B cell (primary cell): ENCODE measurements at regions not wholly inside any gene's neighbourhood (a gene's known extent, or its start where the extent isn't known, plus 50 kb on each side); places are given as distances from the start of the nearest gene placed in this dataset.

Experiments used
- ATAC-seq: fragments of 200-7000 bp; cut with Tn5 transposase; one replicate; pipeline ENCODE4 v1.10.0; 2021; ENCODE audit warnings: low read depth, mild to moderate bottlenecking, moderate number of reproducible peaks, moderate library complexity
- CTCF ChIA-PET: fragments of 350-600 bp; sonication (Branson Sonifier 250); formaldehyde crosslinking; loops from one replicate; lab custom pipeline; 2021; ENCODE audit warnings: antibody characterized with exemption, inconsistent platforms; lab: Charles Lee
- POLR2A ChIA-PET: fragments of 350-600 bp; sonication (Branson Sonifier 250); formaldehyde crosslinking; loops from one replicate; lab custom pipeline; 2021; ENCODE audit warnings: antibody characterized with exemption; lab: Charles Lee
- DNase-seq: peaks from one replicate; pipeline ENCODE4 v3.0.0; 2013
- H2AFZ ChIP-seq: 2 replicates; pipeline ENCODE4 v1.6.1; 2012; ENCODE audit warnings: mild to moderate bottlenecking, low read depth, low read length; ENCODE audit not compliant: insufficient read depth, poor library complexity, severe bottlenecking
- H3K27ac ChIP-seq, 2 donors: 1 replicate in 1 of 2; 2 replicates in 1 of 2; pipeline ENCODE4 v1.5.1; 2012 to 2013; ENCODE audit warnings: low read length in 2 of 2, mild to moderate bottlenecking in 2 of 2, moderate library complexity in 1 of 2
- H3K27me3 ChIP-seq, 4 experiments: fragments of 200-600 bp in 1 of 4; sonication (generic) in 1 of 4; replicated peaks in 1 of 4; 1 replicate in 2 of 4; 2 replicates in 2 of 4; pipeline versions ENCODE4 v1.6.1 to v1.7.0; 2013 to 2016; ENCODE audit warnings: low read length in 3 of 4, mild to moderate bottlenecking in 2 of 4, mixed read lengths in 1 of 4, moderate library complexity in 1 of 4; ENCODE audit not compliant: insufficient read depth in 4 of 4, control insufficient read depth in 3 of 4; ENCODE audit errors: control extremely low read depth in 1 of 4
- H3K36me3 ChIP-seq, 2 experiments: replicated peaks in 1 of 2; 1 replicate in 1 of 2; 2 replicates in 1 of 2; pipeline versions ENCODE4 v1.6.1 to v1.7.1; 2013; ENCODE audit warnings: low read length in 1 of 2; ENCODE audit not compliant: insufficient read depth in 2 of 2, control insufficient read depth in 1 of 2; ENCODE audit errors: control extremely low read depth in 1 of 2, extremely low read depth in 1 of 2
- H3K4me1 ChIP-seq, 2 donors: fragments of 200-600 bp in 1 of 2; sonication (generic) in 1 of 2; 1 replicate in 1 of 2; 2 replicates in 1 of 2; pipeline versions ENCODE4 v1.5.1 to v1.6.1; 2013 to 2017; ENCODE audit warnings: low read length in 2 of 2; ENCODE audit not compliant: control insufficient read depth in 2 of 2, insufficient read depth in 2 of 2
- H3K4me2 ChIP-seq: replicated peaks from 2 replicates; pipeline ENCODE3; 2012; ENCODE audit warnings: mild to moderate bottlenecking, low read depth, low read length; ENCODE audit not compliant: poor library complexity, severe bottlenecking
- H3K4me3 ChIP-seq, 5 experiments: fragments of 200-600 bp in 1 of 5; sonication (generic) in 1 of 5; 1 replicate in 3 of 5; 2 replicates in 2 of 5; pipeline versions ENCODE4 v1.5.1 to v1.7.0; 2011 to 2016; ENCODE audit warnings: low read length in 4 of 5, mild to moderate bottlenecking in 4 of 5, low read depth in 2 of 5, control low read depth in 1 of 5, moderate library complexity in 1 of 5; ENCODE audit not compliant: insufficient read depth in 1 of 5; ENCODE audit errors: control extremely low read depth in 1 of 5, extremely low read depth in 1 of 5
- H3K79me2 ChIP-seq: fragments of 200-600 bp; sonication (generic); one replicate; pipeline ENCODE4 v1.6.0; 2016; ENCODE audit warnings: low read length; ENCODE audit not compliant: control insufficient read depth, insufficient read depth
- H3K9ac ChIP-seq: fragments of 200-600 bp; sonication (generic); 2 replicates; pipeline ENCODE4 v1.6.1; 2017; ENCODE audit warnings: mild to moderate bottlenecking, low read length, moderate library complexity
- H3K9me3 ChIP-seq, 3 donors: one replicate each; pipeline versions ENCODE4 v1.6.1 to v1.7.1; 2013; ENCODE audit warnings: low read length in 2 of 3; ENCODE audit not compliant: control insufficient read depth in 2 of 3, insufficient read depth in 1 of 3; ENCODE audit errors: control extremely low read depth in 1 of 3
- H4K20me1 ChIP-seq: 2 replicates; pipeline ENCODE4 v1.6.0; 2012; ENCODE audit warnings: mild to moderate bottlenecking, low read length; ENCODE audit not compliant: insufficient read depth, control insufficient read depth, poor library complexity, severe bottlenecking
- H3K27ac Mint-ChIP-seq: one replicate; pipeline ENCODE4 v1.8.0; 2021; ENCODE audit warnings: mixed read lengths
- H3K27me3 Mint-ChIP-seq: one replicate; pipeline ENCODE4 v1.8.0; 2021; ENCODE audit warnings: mixed read lengths
- H3K4me1 Mint-ChIP-seq: one replicate; pipeline ENCODE4 v1.8.0; 2021; ENCODE audit warnings: mixed read lengths
- H3K4me3 Mint-ChIP-seq: one replicate; pipeline ENCODE4 v1.8.0; 2021; ENCODE audit warnings: mixed read lengths
- H3K9me3 Mint-ChIP-seq: one replicate; pipeline ENCODE4 v1.8.0; 2022; ENCODE audit warnings: mixed read lengths; ENCODE audit not compliant: insufficient read depth
- CTCF ChIP-seq: fragments of 200-600 bp; IDR thresholded peaks from one replicate; pipeline ENCODE4 v1.8.0; 2022; ENCODE audit warnings: antibody characterized with exemption, mild to moderate bottlenecking
- EZH2 ChIP-seq: IDR thresholded peaks from 2 replicates; pipeline ENCODE4 v1.6.1; 2012; ENCODE audit warnings: borderline replicate concordance, low read depth, mild to moderate bottlenecking, moderate library complexity, low read length; ENCODE audit not compliant: insufficient read depth, poor library complexity, severe bottlenecking
- WGBS: methylation state at CpG from one replicate; pipeline ENCODE4 v1.1.5; 2013; ENCODE audit warnings: missing lambda C conversion rate; ENCODE audit not compliant: insufficient coverage; 5-methylcytosine and 5-hydroxymethylcytosine counted together
- intact Hi-C: fragments of 100-400 bp; cut with micrococcal nuclease; formaldehyde crosslinking; loops from one replicate; pipeline ENCODE4 v1.10.0; 2022

DNA sequence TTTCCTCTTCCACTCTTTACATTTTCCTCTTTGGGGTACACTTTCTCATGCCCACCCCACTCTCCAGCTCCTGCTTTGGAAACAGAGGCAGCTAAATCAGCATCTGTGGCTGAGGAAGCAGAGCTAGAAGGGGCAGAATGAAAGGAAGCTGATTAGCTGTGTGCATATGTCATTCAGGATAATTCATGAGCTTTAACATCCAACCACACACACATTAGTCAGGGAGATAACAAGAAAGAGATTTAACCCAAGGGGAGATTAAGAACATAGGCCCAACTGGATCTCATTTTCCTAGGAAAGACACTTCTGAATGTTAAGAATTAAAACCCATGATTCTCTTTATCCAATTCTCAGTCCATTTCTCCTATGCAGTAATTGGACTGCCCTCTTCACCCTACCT lies 405.5 kb downstream of the TBC1D4 start:
- H3K9me3 Mint-ChIP-seq, result no peaks in the 10 kb centered on the region
- H3K36me3 ChIP-seq, result no peaks in the 10 kb centered on the region
- intact Hi-C loops, result no loop called here
- DNase-seq (no peak), ATAC-seq (no peak)
- H3K27ac Mint-ChIP-seq, result no peak overlapping the region
- H3K4me2 ChIP-seq, result no peak overlapping the region
- no peak for TF ChIP-seq CTCF
- TF ChIP-seq EZH2, result no peak
- no peak overlapping the region for H2AFZ ChIP-seq
- H3K9me3 ChIP-seq, result no peaks in the 10 kb centered on the region
- no peaks in the 10 kb centered on the region for H3K27me3 ChIP-seq
- no peaks in the 10 kb centered on the region for H3K4me1 Mint-ChIP-seq
- H3K4me1 ChIP-seq, result no peaks in the 10 kb centered on the region
- H3K27me3 Mint-ChIP-seq, result no peaks in the 10 kb centered on the region
- H3K4me3 ChIP-seq, result no peak overlapping the region
- no peak overlapping the region for H3K4me3 Mint-ChIP-seq
- H3K79me2 ChIP-seq, result no peaks in the 10 kb centered on the region
- H3K27ac ChIP-seq, result no peak overlapping the region
- no peaks in the 10 kb centered on the region for H4K20me1 ChIP-seq
- ChIA-PET POLR2A (no interaction called here), CTCF (no interaction called here)
- H3K9ac ChIP-seq, result no peak overlapping the region

GRCh38 chr13:75073786-75074185 lies 408.2 kb downstream of the TBC1D4 start:
- ATAC-seq (no peak), DNase-seq (no peak)
- intact Hi-C loops, result no loop called here
- Histone ChIP-seq H3K79me2 (no peaks in the 10 kb centered on the region), H3K27me3 (no peaks in the 10 kb centered on the region), H3K9ac (no peak overlapping the region), H4K20me1 (no peaks in the 10 kb centered on the region), H3K9me3 (no peaks in the 10 kb centered on the region), H3K36me3 (no peaks in the 10 kb centered on the region), H3K4me1 (no peaks in the 10 kb centered on the region), H3K27ac (no peak overlapping the region), H3K4me3 (no peak overlapping the region), H2AFZ (no peak overlapping the region), H3K4me2 (no peak overlapping the region)
- H3K27ac Mint-ChIP-seq, result no peak overlapping the region
- TF ChIP-seq CTCF, result no peak
- TF ChIP-seq EZH2, result no peak
- no peak overlapping the region for H3K4me3 Mint-ChIP-seq
- ChIA-PET CTCF (interaction anchor here (0.6 kb wide), 1 partner anchor 579 kb away, joined by 3 read pairs; no protein-coding TSS in a partner anchor), POLR2A (no interaction called here)
- no peaks in the 10 kb centered on the region for H3K4me1 Mint-ChIP-seq
- WGBS, result 90% methylated on average over 1 of the region's 1 CpG
- no peaks in the 10 kb centered on the region for H3K27me3 Mint-ChIP-seq
- no peaks in the 10 kb centered on the region for H3K9me3 Mint-ChIP-seq
